Activated CD8-positive, alpha-beta memory T cell treated with anti-CD3 and anti-CD28 coated beads for 4 hours (primary cell): ENCODE measurements at regions not wholly inside any gene's neighbourhood (a gene's known extent, or its start where the extent isn't known, plus 50 kb on each side); places are given as distances from the start of the nearest gene placed in this dataset.
"Not testable (repeated sequence)": the region's sequence is repeated elsewhere in the genome, so short reads cannot be mapped to it uniquely, and the experiment has no call there.

Experiments
- DNase-seq, 2 donors: peaks; one replicate each; pipeline ENCODE4 v3.0.0-alpha.2; 2020; ENCODE audit warnings: low read depth in 2 of 2

GRCh38 chr3:29141197-29141917 is 139.5 kb upstream of the RBMS3 start:
- no peak for DNase-seq

- no peak for DNase-seq
Measured at GRCh38 chr3:29141918-29142275, 139.0 kb upstream of the RBMS3 start.

- no peak for DNase-seq
Measured at GRCh38 chr3:29143151-29143550, 137.7 kb upstream of the RBMS3 start.

GRCh38 chr3:29144361-29144760 is 136.5 kb upstream of the RBMS3 start:
- DNase-seq = no peak

GRCh38 chr3:29144807-29145206 is 136.1 kb upstream of the RBMS3 start:
- DNase-seq = no peak

- no peak for DNase-seq
Measured at GRCh38 chr3:29145360-29145759, 135.5 kb upstream of the RBMS3 start.

GRCh38 chr3:29152379-29152778 is 128.5 kb upstream of the RBMS3 start:
- no peak for DNase-seq

GRCh38 chr3:29153811-29154210 is 127.1 kb upstream of the RBMS3 start:
- DNase-seq = no peak

- no peak for DNase-seq
Measured at GRCh38 chr3:29156086-29156715, 124.7 kb upstream of the RBMS3 start.

- DNase-seq = no peak
Measured at GRCh38 chr3:29164825-29165224, 116.0 kb upstream of the RBMS3 start.

- DNase-seq = no peak
Measured at GRCh38 chr3:29167180-29167579, 113.7 kb upstream of the RBMS3 start.

- no peak for DNase-seq
Measured at GRCh38 chr3:29168081-29168480, 112.8 kb upstream of the RBMS3 start.

- no peak for DNase-seq
Measured at GRCh38 chr3:29168696-29169095, 112.2 kb upstream of the RBMS3 start.

- DNase-seq = no peak
Measured at GRCh38 chr3:29169451-29169850, 111.4 kb upstream of the RBMS3 start.

GRCh38 chr3:29171043-29171990 is 109.6 kb upstream of the RBMS3 start:
- DNase-seq = no peak

GRCh38 chr3:29176501-29176900 is 104.4 kb upstream of the RBMS3 start:
- no peak for DNase-seq

GRCh38 chr3:29178809-29179793 is 101.8 kb upstream of the RBMS3 start:
- DNase-seq = no peak

- no peak for DNase-seq
Measured at GRCh38 chr3:29181149-29181780, 99.6 kb upstream of the RBMS3 start.

GRCh38 chr3:29181872-29182271 is 99.0 kb upstream of the RBMS3 start:
- no peak for DNase-seq

GRCh38 chr3:29182828-29183227 is 98.0 kb upstream of the RBMS3 start:
- DNase-seq = not testable (repeated sequence)
